GM19467 (cell line): ENCODE measurements at regions not wholly inside any gene's neighbourhood (a gene's known extent, or its start where the extent isn't known, plus 50 kb on each side); places are given as distances from the start of the nearest gene placed in this dataset.

ENCODE experiments used
- ATAC-seq: cut with Tn5 transposase; IDR thresholded peaks from one replicate; pipeline ENCODE4 v1.9.1; 2021; ENCODE audit warnings: mild to moderate bottlenecking, moderate library complexity; ENCODE audit not compliant: unreplicated experiment

GRCh38 chr13:34764246-34764645 is 177.8 kb upstream of the NBEA start:
- ATAC-seq: no peak

GRCh38 chr13:34765446-34766180 is 176.5 kb upstream of the NBEA start:
- no peak for ATAC-seq

GRCh38 chr13:34767778-34768177 is 174.3 kb upstream of the NBEA start:
- ATAC-seq: no peak

- no peak for ATAC-seq
Observed at GRCh38 chr13:34772206-34772605, 169.9 kb upstream of the NBEA start.

GRCh38 chr13:34772881-34773280 is 169.2 kb upstream of the NBEA start:
- no peak for ATAC-seq

- no peak for ATAC-seq
Observed at GRCh38 chr13:34776390-34776981, 165.6 kb upstream of the NBEA start.

- ATAC-seq: no peak
Observed at GRCh38 chr13:34777089-34777913, 164.8 kb upstream of the NBEA start.

- ATAC-seq: no peak
Observed at GRCh38 chr13:34777914-34778303, 164.2 kb upstream of the NBEA start.

GRCh38 chr13:34779171-34779570 is 162.9 kb upstream of the NBEA start:
- ATAC-seq: no peak

GRCh38 chr13:34793301-34793700 is 148.8 kb upstream of the NBEA start:
- no peak for ATAC-seq

- ATAC-seq: no peak
Observed at GRCh38 chr13:34803756-34804155, 138.3 kb upstream of the NBEA start.

GRCh38 chr13:34805347-34805746 is 136.7 kb upstream of the NBEA start:
- ATAC-seq: no peak

- no peak for ATAC-seq
Observed at GRCh38 chr13:34808649-34809048, 133.4 kb upstream of the NBEA start.

- ATAC-seq: no peak
Observed at GRCh38 chr13:34810996-34811395, 131.1 kb upstream of the NBEA start.

- ATAC-seq: no peak
Observed at GRCh38 chr13:34815526-34815925, 126.5 kb upstream of the NBEA start.

- ATAC-seq: no peak
Observed at GRCh38 chr13:34816245-34816884, 125.7 kb upstream of the NBEA start.

- no peak for ATAC-seq
Observed at GRCh38 chr13:34816908-34817665, 125.0 kb upstream of the NBEA start.

GRCh38 chr13:34822650-34823049 is 119.4 kb upstream of the NBEA start:
- ATAC-seq: no peak

- no peak for ATAC-seq
Observed at GRCh38 chr13:34826432-34826831, 115.6 kb upstream of the NBEA start.

- ATAC-seq: no peak
Observed at GRCh38 chr13:34833562-34834182, 108.4 kb upstream of the NBEA start.
